IPS-15b (cell line): ENCODE measurements at regions not wholly inside any gene's neighbourhood (a gene's known extent, or its start where the extent isn't known, plus 50 kb on each side); places are given as distances from the start of the nearest gene placed in this dataset.
"Not testable (repeated sequence)": the region's sequence is repeated elsewhere in the genome, so short reads cannot be mapped to it uniquely, and the experiment has no call there.

Experiments used
- H3K27me3 ChIP-seq: one replicate; pipeline ENCODE4 v1.6.1; 2013; ENCODE audit warnings: low read length; ENCODE audit not compliant: control insufficient read depth, insufficient read depth
- H3K36me3 ChIP-seq: one replicate; pipeline ENCODE4 v1.6.1; 2013; ENCODE audit warnings: low read length; ENCODE audit not compliant: control insufficient read depth, insufficient read depth
- H3K4me1 ChIP-seq: one replicate; pipeline ENCODE4 v1.6.1; 2013; ENCODE audit warnings: mild to moderate bottlenecking, low read length; ENCODE audit not compliant: control insufficient read depth, insufficient read depth
- H3K4me3 ChIP-seq: one replicate; pipeline ENCODE4 v1.5.1; 2013; ENCODE audit warnings: low read depth, low read length
- H3K9ac ChIP-seq: one replicate; pipeline ENCODE4 v1.6.1; 2013; ENCODE audit warnings: low read depth, mild to moderate bottlenecking, low read length
- H3K9me3 ChIP-seq: one replicate; pipeline ENCODE4 v1.6.1; 2013; ENCODE audit warnings: mild to moderate bottlenecking, low read length; ENCODE audit not compliant: control insufficient read depth, insufficient read depth

DNA sequence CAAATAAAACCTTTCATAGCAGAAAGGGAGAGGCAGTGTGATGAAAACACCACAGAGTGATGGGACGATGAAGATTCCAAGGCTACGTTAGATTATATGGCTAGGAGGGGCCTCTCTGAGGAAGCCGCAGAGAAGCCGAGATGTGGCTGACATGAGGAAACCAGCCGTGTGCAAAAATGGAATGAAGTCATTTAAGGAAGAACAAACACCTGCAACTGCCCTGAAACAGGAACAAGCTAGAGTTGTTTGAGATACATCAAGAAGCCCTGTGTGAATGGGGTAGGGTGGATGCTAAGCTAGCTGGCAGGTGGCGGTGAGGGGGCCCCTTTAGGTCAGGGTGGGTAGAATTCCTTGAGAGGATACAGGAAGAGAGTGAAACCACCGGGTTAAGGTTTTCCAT lies 129.5 kb downstream of the KLF6 start:
- Histone ChIP-seq H3K4me3 (no peak overlapping the region), H3K4me1 (no peaks in the 10 kb centered on the region), H3K27me3 (no peaks in the 10 kb centered on the region), H3K36me3 (no peaks in the 10 kb centered on the region), H3K9me3 (no peaks in the 10 kb centered on the region), H3K9ac (no peak overlapping the region)

DNA sequence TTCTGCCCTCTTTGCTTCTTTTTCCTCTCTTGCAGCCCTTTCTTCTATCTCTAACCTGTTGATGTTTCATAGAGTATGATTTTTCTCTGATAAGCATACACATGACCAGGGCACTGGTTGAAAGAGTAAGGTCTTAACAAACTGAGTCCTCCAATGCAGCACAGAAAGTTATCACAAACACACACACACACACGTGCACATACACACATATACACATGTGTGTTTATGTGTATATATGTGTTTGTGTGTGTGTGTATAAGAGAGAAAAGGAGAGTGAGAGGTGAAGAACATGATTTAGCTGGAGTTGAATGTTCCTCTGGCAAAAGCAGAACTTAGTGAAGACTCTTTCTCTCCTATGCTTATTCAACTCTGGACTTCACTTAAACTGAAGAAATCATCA lies 130.0 kb downstream of the KLF6 start:
- H3K4me1 ChIP-seq: no peaks in the 10 kb centered on the region
- H3K9ac ChIP-seq: no peak overlapping the region

GRCh38 chr10:3654496-3654895 lies 130.5 kb downstream of the KLF6 start:
- H3K4me1 ChIP-seq: no peaks in the 10 kb centered on the region
- H3K9ac ChIP-seq: no peak overlapping the region
- H3K9me3 ChIP-seq: no peaks in the 10 kb centered on the region
- H3K4me3 ChIP-seq: no peak overlapping the region
- no peaks in the 10 kb centered on the region for H3K27me3 ChIP-seq
- no peaks in the 10 kb centered on the region for H3K36me3 ChIP-seq

More for the DNA sequence above, 130.0 kb downstream of the KLF6 start:
- Histone ChIP-seq H3K4me3 (no peak overlapping the region), H3K36me3 (no peaks in the 10 kb centered on the region), H3K9me3 (no peaks in the 10 kb centered on the region), H3K27me3 (no peaks in the 10 kb centered on the region)

DNA sequence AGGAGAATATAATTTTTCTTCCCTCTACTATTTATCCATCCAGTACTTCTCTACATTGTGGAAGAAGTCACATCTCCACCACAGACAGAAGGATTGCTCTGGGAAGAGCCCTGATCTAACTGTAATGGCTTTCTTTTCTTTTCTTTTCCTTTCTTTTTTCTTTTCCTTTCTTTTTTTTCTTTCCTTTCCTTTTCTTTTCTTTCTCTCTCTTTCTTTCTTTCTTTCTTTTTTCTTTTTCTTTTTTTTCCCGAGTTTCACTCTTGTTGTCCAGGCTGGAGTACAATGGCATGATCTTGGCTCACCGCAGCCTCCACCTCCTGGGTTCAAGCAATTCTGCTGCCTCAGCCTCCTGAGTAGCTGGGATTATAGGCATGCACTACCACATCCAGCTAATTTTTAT lies 131.7 kb downstream of the KLF6 start:
- not testable (repeated sequence) for H3K9ac ChIP-seq, H3K4me3 ChIP-seq, H3K27me3 ChIP-seq, H3K36me3 ChIP-seq, H3K9me3 ChIP-seq, H3K4me1 ChIP-seq

DNA sequence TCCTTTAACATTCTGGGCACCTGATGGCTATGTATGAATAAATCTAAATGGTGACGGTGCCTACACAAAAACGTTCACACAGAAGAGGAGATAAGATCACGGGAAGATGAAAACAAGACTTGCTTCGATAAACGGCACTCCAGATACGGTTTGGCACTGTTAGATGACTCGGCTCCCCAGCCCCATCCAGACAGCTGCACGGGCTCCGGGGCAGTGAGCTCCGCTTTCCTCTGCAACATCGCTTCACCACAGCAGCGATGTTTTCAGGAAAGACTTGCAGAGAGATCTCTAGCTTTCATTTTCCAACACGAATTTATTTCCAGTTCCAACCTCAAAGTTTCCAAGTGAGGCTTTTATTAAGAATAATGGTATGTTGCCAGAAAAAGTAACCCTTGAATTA lies 132.1 kb downstream of the KLF6 start:
- H3K27me3 ChIP-seq: no peaks in the 10 kb centered on the region
- H3K9ac ChIP-seq: no peak overlapping the region
- no peak overlapping the region for H3K4me3 ChIP-seq
- no peaks in the 10 kb centered on the region for H3K4me1 ChIP-seq
- no peaks in the 10 kb centered on the region for H3K36me3 ChIP-seq
- H3K9me3 ChIP-seq: no peaks in the 10 kb centered on the region

DNA sequence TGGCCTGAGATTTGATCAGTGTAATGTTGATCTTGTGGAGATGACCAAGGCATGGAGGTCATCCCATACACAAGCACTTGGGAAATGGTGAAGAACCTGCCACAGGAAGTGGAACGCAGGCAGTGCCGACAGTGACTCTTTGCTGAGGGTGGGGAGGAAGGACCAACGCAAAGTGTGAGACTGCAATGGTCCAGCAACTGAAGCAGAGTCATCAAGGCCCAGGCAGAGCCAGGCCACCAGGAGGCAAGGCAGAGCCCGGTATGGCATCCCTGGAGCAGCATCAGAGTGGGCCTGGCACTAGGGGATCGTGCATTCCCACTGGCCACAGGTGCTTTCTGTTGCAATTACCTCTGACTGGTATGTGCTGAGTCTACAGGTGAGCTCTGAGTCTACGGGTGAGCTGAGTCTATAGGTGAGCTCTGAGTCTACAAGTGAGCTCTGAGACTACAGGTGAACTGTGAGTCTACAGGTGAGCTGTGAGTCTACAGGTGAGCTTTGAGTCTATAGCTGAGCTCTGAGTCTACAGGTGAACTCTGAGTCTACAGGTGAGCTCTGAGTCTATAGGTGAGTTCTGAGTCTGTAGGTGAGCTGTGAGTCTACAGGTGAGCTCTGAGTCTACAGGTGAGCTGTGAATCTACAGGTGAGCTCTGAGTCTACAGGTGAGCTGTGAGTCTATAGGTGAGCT lies 132.9 kb downstream of the KLF6 start:
- no peak overlapping the region for H3K9ac ChIP-seq
- H3K4me3 ChIP-seq: no peak overlapping the region
- H3K36me3 ChIP-seq: no peaks in the 10 kb centered on the region
- no peaks in the 10 kb centered on the region for H3K27me3 ChIP-seq
- H3K4me1 ChIP-seq: no peaks in the 10 kb centered on the region
- no peaks in the 10 kb centered on the region for H3K9me3 ChIP-seq

DNA sequence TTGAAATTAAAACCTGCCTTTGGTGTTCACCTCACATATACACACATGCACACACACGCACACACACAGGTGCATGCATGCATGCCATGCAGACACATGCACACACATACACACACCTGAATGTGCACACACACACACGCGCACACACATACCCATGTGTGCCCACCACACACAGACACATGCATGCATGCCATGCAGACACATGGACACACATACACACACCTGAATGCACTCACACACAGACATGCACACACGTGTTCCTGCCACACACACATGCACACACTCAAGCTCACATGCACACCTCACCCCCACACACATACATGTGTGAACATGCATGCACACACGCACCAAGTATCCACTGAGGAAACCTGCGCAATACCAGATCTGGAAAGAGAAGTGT lies 136.4 kb downstream of the KLF6 start:
- Histone ChIP-seq H3K27me3 (no peaks in the 10 kb centered on the region), H3K9me3 (no peaks in the 10 kb centered on the region), H3K36me3 (no peaks in the 10 kb centered on the region), H3K4me1 (no peaks in the 10 kb centered on the region), H3K4me3 (no peak overlapping the region), H3K9ac (no peak overlapping the region)

DNA sequence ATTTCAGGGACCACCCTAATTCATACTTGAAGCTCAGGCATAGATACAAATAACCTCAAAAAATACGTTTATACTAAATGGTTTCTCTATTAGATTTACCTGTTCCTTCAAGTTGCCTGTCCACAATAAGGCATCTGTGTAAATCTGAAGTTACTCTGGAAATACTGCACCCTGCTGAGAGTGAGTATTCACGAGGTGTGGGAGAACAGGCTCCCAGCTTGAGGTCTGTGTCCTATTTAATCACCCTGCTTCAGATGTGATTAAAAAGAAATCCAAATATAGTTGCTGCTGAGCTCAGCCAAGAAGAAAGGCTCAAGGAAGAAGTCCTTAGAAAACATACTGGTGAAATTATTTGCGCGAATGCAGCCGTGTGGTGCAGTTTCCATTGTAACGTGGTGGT lies 136.8 kb downstream of the KLF6 start:
- Histone ChIP-seq H3K4me1 (no peaks in the 10 kb centered on the region), H3K27me3 (no peaks in the 10 kb centered on the region), H3K9me3 (no peaks in the 10 kb centered on the region), H3K9ac (no peak overlapping the region), H3K4me3 (no peak overlapping the region), H3K36me3 (no peaks in the 10 kb centered on the region)

GRCh38 chr10:3647074-3647473 lies 137.9 kb downstream of the KLF6 start:
- H3K9ac ChIP-seq: no peak overlapping the region
- H3K36me3 ChIP-seq: no peaks in the 10 kb centered on the region

DNA sequence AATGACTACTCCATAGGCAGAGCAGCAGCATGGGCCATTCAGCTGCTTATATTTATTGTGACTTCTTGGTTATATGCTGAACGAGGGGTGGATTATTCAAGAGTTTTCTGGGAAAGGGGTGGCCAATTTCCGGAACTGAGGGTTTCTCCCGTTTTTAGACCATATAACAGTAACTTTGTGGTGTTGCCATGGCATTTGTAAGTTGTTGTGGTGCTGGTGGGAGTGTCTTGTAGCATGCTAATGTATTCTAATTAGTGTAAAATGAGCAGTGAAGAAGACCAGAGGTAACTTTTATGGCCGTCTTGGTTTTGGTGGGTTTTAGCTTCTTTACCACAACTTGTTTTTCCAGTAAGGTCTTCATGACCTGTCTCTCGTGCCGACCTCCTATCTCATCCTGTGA lies 139.6 kb downstream of the KLF6 start:
- Histone ChIP-seq H3K27me3 (no peaks in the 10 kb centered on the region), H3K9ac (no peak overlapping the region), H3K4me3 (no peak overlapping the region), H3K36me3 (no peaks in the 10 kb centered on the region), H3K4me1 (no peaks in the 10 kb centered on the region), H3K9me3 (no peaks in the 10 kb centered on the region)

More at GRCh38 chr10:3647074-3647473, 137.9 kb downstream of the KLF6 start:
- no peaks in the 10 kb centered on the region for H3K27me3 ChIP-seq
- no peak overlapping the region for H3K4me3 ChIP-seq
- H3K9me3 ChIP-seq: no peaks in the 10 kb centered on the region
- H3K4me1 ChIP-seq: no peaks in the 10 kb centered on the region

DNA sequence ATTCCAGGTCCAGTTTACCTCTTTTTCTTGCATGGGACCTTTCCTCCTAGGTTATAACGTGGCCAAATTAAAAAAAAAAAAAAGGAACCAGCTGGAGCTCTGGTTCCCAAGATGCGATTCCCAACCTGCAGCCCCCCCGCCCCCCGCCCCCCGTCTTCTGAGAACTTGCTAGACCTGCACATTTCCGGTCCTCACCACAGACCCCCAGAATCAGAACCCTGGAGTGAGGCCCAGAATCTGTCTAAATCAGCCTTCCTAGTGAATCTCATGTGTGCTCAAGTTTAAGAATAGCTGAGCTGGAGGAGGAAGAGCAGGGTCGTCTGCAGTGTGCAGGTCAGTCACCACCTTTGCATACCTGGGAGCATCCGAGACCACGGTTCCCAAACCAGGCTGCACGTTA lies 144.2 kb downstream of the KLF6 start:
- no peaks in the 10 kb centered on the region for H3K4me1 ChIP-seq
- no peaks in the 10 kb centered on the region for H3K27me3 ChIP-seq
- H3K9ac ChIP-seq: no peak overlapping the region
- H3K9me3 ChIP-seq: no peaks in the 10 kb centered on the region
- no peak overlapping the region for H3K4me3 ChIP-seq
- no peaks in the 10 kb centered on the region for H3K36me3 ChIP-seq

DNA sequence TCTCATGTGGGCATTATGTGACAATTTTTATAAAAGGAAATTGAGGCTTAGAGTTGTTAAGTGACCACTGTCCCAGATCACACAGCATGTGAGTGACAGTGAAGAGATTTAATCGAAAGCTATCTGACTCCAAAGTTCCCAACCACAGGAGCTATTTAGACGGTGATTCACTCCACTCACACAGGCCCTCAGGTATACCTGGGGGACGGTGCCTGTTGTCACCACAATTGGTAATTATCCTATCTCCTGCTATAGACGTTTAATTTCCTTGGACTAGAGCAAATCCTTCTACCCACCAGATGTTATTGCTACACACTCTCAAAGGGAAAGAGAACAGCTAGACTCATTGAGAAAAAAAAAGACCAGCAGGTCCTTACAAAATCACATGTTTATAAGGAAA lies 145.5 kb downstream of the KLF6 start:
- Histone ChIP-seq H3K27me3 (no peaks in the 10 kb centered on the region), H3K9ac (no peak overlapping the region), H3K36me3 (no peaks in the 10 kb centered on the region), H3K9me3 (no peaks in the 10 kb centered on the region), H3K4me1 (no peaks in the 10 kb centered on the region), H3K4me3 (no peak overlapping the region)
